Anterior cingulate cortex (tissue), 58 donors: ENCODE measurements at regions not wholly inside any gene's neighbourhood (a gene's known extent, or its start where the extent isn't known, plus 50 kb on each side); places are given as distances from the start of the nearest gene placed in this dataset.
A peak's percentile ranks its signal among the peaks of the same experiment; 100 is the strongest.

Source experiments
- DNase-seq, 58 donors: peaks; one replicate each; lab custom pipeline; 2025; lab: John Stamatoyannopoulos, UW

DNA sequence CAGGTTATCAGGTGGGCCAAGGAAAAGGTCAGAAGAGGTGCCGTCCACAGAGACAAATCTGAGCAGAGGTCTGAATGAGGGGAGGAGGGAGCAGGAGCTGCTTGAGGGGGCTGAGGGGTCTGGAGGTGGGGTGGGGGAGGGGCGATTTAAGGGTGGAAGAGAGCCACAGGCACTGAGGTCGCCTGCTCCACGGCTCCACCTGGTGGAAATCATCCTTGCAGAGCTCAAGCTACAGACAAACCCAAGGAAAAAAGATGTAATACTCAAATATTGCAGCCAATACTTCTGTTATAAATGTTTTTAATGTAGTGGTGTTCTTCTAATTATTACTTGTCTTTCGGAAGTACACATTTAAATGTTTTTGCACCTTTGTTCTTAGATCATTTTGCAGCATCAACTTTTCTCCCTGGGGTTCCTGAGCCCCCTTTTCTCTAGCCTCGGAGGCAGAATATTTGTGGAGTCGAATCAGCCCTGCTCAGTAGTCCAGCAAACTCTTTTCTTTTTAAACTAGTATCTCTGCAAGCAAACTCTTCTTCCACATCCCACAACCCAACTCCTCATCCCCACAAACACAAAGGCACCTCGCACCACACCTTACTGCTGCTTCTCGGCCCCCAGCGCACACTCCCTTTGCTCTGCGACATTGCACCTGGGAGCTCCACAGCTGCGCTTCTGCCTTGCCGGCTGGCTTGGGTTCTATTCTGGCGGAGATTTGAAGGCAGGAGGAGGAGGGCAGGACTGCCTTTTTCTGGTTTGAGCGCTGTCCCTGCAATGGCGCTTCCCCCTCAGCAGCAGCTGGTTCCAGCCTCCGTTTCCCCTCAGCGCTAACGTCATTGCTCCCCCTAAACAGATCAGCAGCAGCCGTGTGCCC is 51.0 kb upstream of the TFAP2A start:
- peak in 2 of 58 donors; percentile 0 to 1 for DNase-seq
